Upper lobe of right lung (tissue), 1 donor: ENCODE measurements at regions not wholly inside any gene's neighbourhood (a gene's known extent, or its start where the extent isn't known, plus 50 kb on each side); places are given as distances from the start of the nearest gene placed in this dataset.

ENCODE experiments used
- ATAC-seq: fragments of 200-7000 bp; cut with Tn5 transposase; one replicate; pipeline ENCODE4 v1.9.1; 2020; ENCODE audit warnings: mild to moderate bottlenecking, moderate library complexity
- DNase-seq: peaks from one replicate; pipeline ENCODE4 v3.0.0-alpha.2; 2020
- H3K27ac ChIP-seq: fragments of 200-600 bp; one replicate; pipeline ENCODE4 v1.8.0; 2022
- H3K27me3 ChIP-seq: fragments of 200-600 bp; one replicate; pipeline ENCODE4 v1.8.0; 2022; ENCODE audit warnings: mild to moderate bottlenecking
- H3K36me3 ChIP-seq: fragments of 200-600 bp; one replicate; pipeline ENCODE4 v1.8.0; 2022
- H3K4me1 ChIP-seq: fragments of 200-600 bp; one replicate; pipeline ENCODE4 v1.8.0; 2022
- H3K4me3 ChIP-seq: fragments of 200-600 bp; one replicate; pipeline ENCODE4 v1.8.0; 2022; ENCODE audit warnings: mild to moderate bottlenecking
- H3K9me3 ChIP-seq: fragments of 200-600 bp; one replicate; pipeline ENCODE4 v1.8.0; 2022
- CTCF ChIP-seq: fragments of 200-600 bp; IDR thresholded peaks from one replicate; pipeline ENCODE4 v1.8.0; 2022; ENCODE audit warnings: antibody characterized with exemption
- intact Hi-C: fragments of 100-400 bp; cut with DNase I; formaldehyde crosslinking; loops from one replicate; pipeline ENCODE4 v1.11.0; 2022
- donor health status: DM: no; HTN: yes; CAD: no; lungs with severe emphysema.

- Histone ChIP-seq H3K27ac (no peak overlapping the region), H3K4me3 (no peak overlapping the region), H3K4me1 (no peaks in the 10 kb centered on the region), H3K36me3 (no peaks in the 10 kb centered on the region), H3K9me3 (no peaks in the 10 kb centered on the region), H3K27me3 (no peaks in the 10 kb centered on the region)
- DNase-seq (no peak), ATAC-seq (no peak)
- intact Hi-C loops: no loop called here
- TF ChIP-seq CTCF: no peak
These were observed 224.1 kb downstream of the SLITRK6 start for GRCh38 chr13:85575110-85575509.

GRCh38 chr13:85567909-85568308 lies 231.3 kb downstream of the SLITRK6 start:
- no peaks in the 10 kb centered on the region for H3K27me3 ChIP-seq
- H3K27ac ChIP-seq: no peak overlapping the region
- ATAC-seq (no peak), DNase-seq (no peak)
- H3K4me1 ChIP-seq: no peaks in the 10 kb centered on the region
- no peaks in the 10 kb centered on the region for H3K36me3 ChIP-seq
- no peak for TF ChIP-seq CTCF
- intact Hi-C loops: no loop called here
- no peak overlapping the region for H3K4me3 ChIP-seq
- no peaks in the 10 kb centered on the region for H3K9me3 ChIP-seq

GRCh38 chr13:85565652-85566051 lies 233.6 kb downstream of the SLITRK6 start:
- H3K36me3 ChIP-seq: no peaks in the 10 kb centered on the region
- no peak for DNase-seq
- no peaks in the 10 kb centered on the region for H3K9me3 ChIP-seq
- H3K4me1 ChIP-seq: no peaks in the 10 kb centered on the region
- TF ChIP-seq CTCF: no peak
- no peaks in the 10 kb centered on the region for H3K27me3 ChIP-seq
- intact Hi-C loops: no loop called here
- H3K4me3 ChIP-seq: no peak overlapping the region
- ATAC-seq: no peak
- no peak overlapping the region for H3K27ac ChIP-seq

- H3K27me3 ChIP-seq: no peaks in the 10 kb centered on the region
- no peak for TF ChIP-seq CTCF
- no peak for ATAC-seq
These were observed 234.6 kb downstream of the SLITRK6 start for GRCh38 chr13:85564598-85564997.

GRCh38 chr13:85562282-85562681 lies 236.9 kb downstream of the SLITRK6 start:
- Histone ChIP-seq H3K27me3 (no peaks in the 10 kb centered on the region), H3K4me3 (no peak overlapping the region), H3K27ac (no peak overlapping the region), H3K36me3 (no peaks in the 10 kb centered on the region), H3K4me1 (no peaks in the 10 kb centered on the region), H3K9me3 (no peaks in the 10 kb centered on the region)
- ATAC-seq (no peak), DNase-seq (no peak)
- no peak for TF ChIP-seq CTCF
- intact Hi-C loops: no loop called here

More at GRCh38 chr13:85564598-85564997, 234.6 kb downstream of the SLITRK6 start:
- Histone ChIP-seq H3K4me1 (no peaks in the 10 kb centered on the region), H3K4me3 (no peak overlapping the region), H3K27ac (no peak overlapping the region), H3K9me3 (no peaks in the 10 kb centered on the region), H3K36me3 (no peaks in the 10 kb centered on the region)
- intact Hi-C loops: no loop called here
- DNase-seq: no peak

GRCh38 chr13:85557691-85558467 lies 241.3 kb downstream of the SLITRK6 start:
- H3K27me3 ChIP-seq: no peaks in the 10 kb centered on the region
- no peaks in the 10 kb centered on the region for H3K9me3 ChIP-seq
- DNase-seq: no peak
- no peak for TF ChIP-seq CTCF
- no peak overlapping the region for H3K4me3 ChIP-seq
- no peak for ATAC-seq
- no peak overlapping the region for H3K27ac ChIP-seq
- no peaks in the 10 kb centered on the region for H3K36me3 ChIP-seq
- intact Hi-C loops: no loop called here
- no peaks in the 10 kb centered on the region for H3K4me1 ChIP-seq
